GM23338 (cell line): ENCODE measurements at regions not wholly inside any gene's neighbourhood (a gene's known extent, or its start where the extent isn't known, plus 50 kb on each side); places are given as distances from the start of the nearest gene placed in this dataset.

Source experiments
- ATAC-seq: fragments of 200-7000 bp; cut with Tn5 transposase; 3 replicates; pipeline ENCODE4 v1.9.1; 2020
- DNase-seq: peaks from one replicate; pipeline ENCODE4 v3.0.0-alpha.2; 2015; ENCODE audit warnings: low spot score
- H2AFZ ChIP-seq: fragments of 200-600 bp; sonication (generic); 2 replicates; pipeline ENCODE4 v1.8.0; 2016; ENCODE audit warnings: antibody characterized with exemption, mild to moderate bottlenecking, moderate library complexity
- H3F3A ChIP-seq: fragments of 200-600 bp; sonication (generic); replicated peaks from 2 replicates; pipeline ENCODE4 v1.8.0; 2017; ENCODE audit warnings: antibody characterized with exemption, mixed run types, low read depth
- H3K27ac ChIP-seq: fragments of 200-600 bp; sonication (generic); 2 replicates; pipeline ENCODE4 v1.6.1; 2016; ENCODE audit warnings: low read depth
- H3K27me3 ChIP-seq: fragments of 200-600 bp; sonication (generic); 2 replicates; pipeline ENCODE4 v1.8.0; 2016; ENCODE audit warnings: mild to moderate bottlenecking, mixed run types, moderate library complexity; ENCODE audit not compliant: insufficient read depth
- H3K36me3 ChIP-seq: fragments of 200-600 bp; sonication (generic); 2 replicates; pipeline ENCODE4 v1.8.0; 2016; ENCODE audit warnings: mild to moderate bottlenecking; ENCODE audit not compliant: insufficient read depth
- H3K4me1 ChIP-seq: fragments of 200-600 bp; sonication (generic); 2 replicates; pipeline ENCODE4 v1.8.0; 2016; ENCODE audit warnings: mild to moderate bottlenecking, moderate library complexity; ENCODE audit not compliant: insufficient read depth
- H3K4me2 ChIP-seq: fragments of 200-600 bp; sonication (generic); 2 replicates; pipeline ENCODE4 v1.7.1; 2017; ENCODE audit warnings: mixed run types
- H3K4me3 ChIP-seq: fragments of 200-600 bp; sonication (generic); 2 replicates; pipeline ENCODE4 v1.6.1; 2016; ENCODE audit warnings: mixed run types
- H3K79me2 ChIP-seq: fragments of 200-600 bp; sonication (generic); replicated peaks from 2 replicates; pipeline ENCODE4 v1.8.0; 2017; ENCODE audit warnings: mild to moderate bottlenecking; ENCODE audit not compliant: insufficient read depth
- H3K9me2 ChIP-seq: fragments of 200-600 bp; sonication (generic); 2 replicates; pipeline ENCODE4 v1.8.0; 2017; ENCODE audit not compliant: insufficient read depth
- H4K20me1 ChIP-seq: fragments of 200-600 bp; sonication (generic); replicated peaks from 2 replicates; pipeline ENCODE4 v1.8.0; 2017; ENCODE audit warnings: mild to moderate bottlenecking; ENCODE audit not compliant: insufficient read depth
- H3K27ac Mint-ChIP-seq: 2 replicates; pipeline ENCODE4 v1.8.0; 2020; ENCODE audit warnings: inconsistent platforms, mild to moderate bottlenecking, moderate library complexity, mixed read lengths
- H3K27me3 Mint-ChIP-seq: 3 replicates; pipeline ENCODE4 v1.8.0; 2022; ENCODE audit warnings: low read depth, mild to moderate bottlenecking, moderate library complexity, mixed read lengths, inconsistent platforms; ENCODE audit not compliant: insufficient read depth, poor library complexity
- H3K36me3 Mint-ChIP-seq: 3 replicates; pipeline ENCODE4 v1.8.0; 2021; ENCODE audit warnings: low read depth, mild to moderate bottlenecking, inconsistent platforms, moderate library complexity, mixed read lengths
- H3K4me1 Mint-ChIP-seq: 3 replicates; pipeline ENCODE4 v1.8.0; 2020; ENCODE audit warnings: mild to moderate bottlenecking, inconsistent platforms, mixed read lengths
- H3K4me3 Mint-ChIP-seq: 3 replicates; pipeline ENCODE4 v1.8.0; 2021; ENCODE audit warnings: moderate library complexity, mild to moderate bottlenecking, inconsistent platforms, mixed read lengths
- H3K9me3 Mint-ChIP-seq: 3 replicates; pipeline ENCODE4 v1.8.0; 2020; ENCODE audit warnings: moderate library complexity, mild to moderate bottlenecking, inconsistent platforms, mixed read lengths
- CREB1 ChIP-seq: fragments of 250-450 bp; sonication (Bioruptor Pico); IDR thresholded peaks from 2 replicates; pipeline ENCODE4 v1.5.0; 2020; ENCODE audit warnings: low read depth, mild to moderate bottlenecking, moderate library complexity
- ETS1 ChIP-seq: IDR thresholded peaks from 2 replicates; pipeline ENCODE4 v1.6.1; 2016; ENCODE audit warnings: antibody characterized with exemption
- EZH2 ChIP-seq: fragments of 200-600 bp; sonication (generic); IDR thresholded peaks from one replicate; pipeline ENCODE4 v1.8.0; 2017; ENCODE audit warnings: antibody characterized with exemption, mild to moderate bottlenecking, low read depth; ENCODE audit not compliant: unreplicated experiment
- EZH2phosphoT487 ChIP-seq: fragments of 200-600 bp; sonication (generic); IDR thresholded peaks from one replicate; pipeline ENCODE4 v1.8.1; 2018; ENCODE audit warnings: antibody characterized with exemption; ENCODE audit not compliant: unreplicated experiment
- JUNB ChIP-seq: IDR thresholded peaks from one replicate; pipeline ENCODE4 v1.6.1; 2016; ENCODE audit warnings: antibody characterized with exemption; ENCODE audit not compliant: unreplicated experiment
- NANOG ChIP-seq: IDR thresholded peaks from 2 replicates; pipeline ENCODE4 v1.6.1; 2016; ENCODE audit warnings: antibody characterized with exemption, borderline replicate concordance
- POLR2AphosphoS5 ChIP-seq: IDR thresholded peaks from 2 replicates; pipeline ENCODE4 v1.6.1; 2016; ENCODE audit warnings: antibody characterized with exemption, low read depth
- STAT1 ChIP-seq: IDR thresholded peaks from one replicate; pipeline ENCODE4 v1.6.1; 2016; ENCODE audit warnings: antibody characterized with exemption; ENCODE audit not compliant: unreplicated experiment
- ZNF114 ChIP-seq: fragments of 250-450 bp; sonication (Bioruptor Pico); IDR thresholded peaks from 2 replicates; pipeline ENCODE4 v1.5.0; 2020; ENCODE audit warnings: mild to moderate bottlenecking, moderate library complexity
- ZNF331 ChIP-seq: fragments of 250-450 bp; sonication (Bioruptor Pico); IDR thresholded peaks from 2 replicates; pipeline ENCODE4 v1.5.0; 2020; ENCODE audit warnings: low read depth, mild to moderate bottlenecking, moderate library complexity
- TF ChIP-seq, protein P1 (sequence below): IDR thresholded peaks from one replicate; pipeline ENCODE4 v1.6.1; 2018; ENCODE audit warnings: antibody characterized with exemption; ENCODE audit not compliant: unreplicated experiment

- TF ChIP-seq, protein P1, sequence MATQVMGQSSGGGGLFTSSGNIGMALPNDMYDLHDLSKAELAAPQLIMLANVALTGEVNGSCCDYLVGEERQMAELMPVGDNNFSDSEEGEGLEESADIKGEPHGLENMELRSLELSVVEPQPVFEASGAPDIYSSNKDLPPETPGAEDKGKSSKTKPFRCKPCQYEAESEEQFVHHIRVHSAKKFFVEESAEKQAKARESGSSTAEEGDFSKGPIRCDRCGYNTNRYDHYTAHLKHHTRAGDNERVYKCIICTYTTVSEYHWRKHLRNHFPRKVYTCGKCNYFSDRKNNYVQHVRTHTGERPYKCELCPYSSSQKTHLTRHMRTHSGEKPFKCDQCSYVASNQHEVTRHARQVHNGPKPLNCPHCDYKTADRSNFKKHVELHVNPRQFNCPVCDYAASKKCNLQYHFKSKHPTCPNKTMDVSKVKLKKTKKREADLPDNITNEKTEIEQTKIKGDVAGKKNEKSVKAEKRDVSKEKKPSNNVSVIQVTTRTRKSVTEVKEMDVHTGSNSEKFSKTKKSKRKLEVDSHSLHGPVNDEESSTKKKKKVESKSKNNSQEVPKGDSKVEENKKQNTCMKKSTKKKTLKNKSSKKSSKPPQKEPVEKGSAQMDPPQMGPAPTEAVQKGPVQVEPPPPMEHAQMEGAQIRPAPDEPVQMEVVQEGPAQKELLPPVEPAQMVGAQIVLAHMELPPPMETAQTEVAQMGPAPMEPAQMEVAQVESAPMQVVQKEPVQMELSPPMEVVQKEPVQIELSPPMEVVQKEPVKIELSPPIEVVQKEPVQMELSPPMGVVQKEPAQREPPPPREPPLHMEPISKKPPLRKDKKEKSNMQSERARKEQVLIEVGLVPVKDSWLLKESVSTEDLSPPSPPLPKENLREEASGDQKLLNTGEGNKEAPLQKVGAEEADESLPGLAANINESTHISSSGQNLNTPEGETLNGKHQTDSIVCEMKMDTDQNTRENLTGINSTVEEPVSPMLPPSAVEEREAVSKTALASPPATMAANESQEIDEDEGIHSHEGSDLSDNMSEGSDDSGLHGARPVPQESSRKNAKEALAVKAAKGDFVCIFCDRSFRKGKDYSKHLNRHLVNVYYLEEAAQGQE, result no peak
- no peak for TF ChIP-seq POLR2AphosphoS5
- no peak for TF ChIP-seq STAT1
- no peak for TF ChIP-seq ETS1
- TF ChIP-seq JUNB, result no peak
Measured at GRCh38 chr5:8239198-8239597, 370.2 kb downstream of the MTRR start (continued).

- H3K4me3 ChIP-seq, result no peak overlapping the region
- ATAC-seq, result no peak
- H2AFZ ChIP-seq, result no peak overlapping the region
- H3K27ac ChIP-seq, result no peak overlapping the region
- Mint-ChIP-seq H3K27ac (no peak overlapping the region), H3K4me1 (no peaks in the 10 kb centered on the region), H3K36me3 (no peaks in the 10 kb centered on the region), H3K9me3 (no peaks in the 10 kb centered on the region), H3K4me3 (no peak overlapping the region), H3K27me3 (peaks cover 1% of the 10 kb centered on the region)
- no peaks in the 10 kb centered on the region for H3K4me1 ChIP-seq
- H3K9me2 ChIP-seq, result peaks cover 4% of the 10 kb centered on the region; the same call in 1 of the 2 replicates
- no peaks in the 10 kb centered on the region for H4K20me1 ChIP-seq
- DNase-seq, result no peak
- H3K4me2 ChIP-seq, result no peak overlapping the region
- no peaks in the 10 kb centered on the region for H3F3A ChIP-seq
- no peaks in the 10 kb centered on the region for H3K27me3 ChIP-seq
- H3K36me3 ChIP-seq, result no peaks in the 10 kb centered on the region
- TF ChIP-seq POLR2AphosphoS5, result no peak
- TF ChIP-seq ZNF114 (CRISPR knock-in tag), result no peak
- no peak for TF ChIP-seq EZH2
- TF ChIP-seq STAT1, result no peak
- no peak for TF ChIP-seq NANOG
- no peaks in the 10 kb centered on the region for H3K79me2 ChIP-seq
Measured at GRCh38 chr5:8239646-8240045, 370.7 kb downstream of the MTRR start.

- ATAC-seq (no peak), DNase-seq (no peak)
- H3K9me3 Mint-ChIP-seq, result no peaks in the 10 kb centered on the region
- peaks cover 1% of the 10 kb centered on the region for H3K27me3 Mint-ChIP-seq
- Histone ChIP-seq H3K27ac (no peak overlapping the region), H3K79me2 (no peaks in the 10 kb centered on the region), H3K27me3 (no peaks in the 10 kb centered on the region), H3K36me3 (no peaks in the 10 kb centered on the region), H2AFZ (no peak overlapping the region), H3K4me3 (no peak overlapping the region), H3K4me2 (no peak overlapping the region), H3K4me1 (no peaks in the 10 kb centered on the region), H4K20me1 (no peaks in the 10 kb centered on the region), H3F3A (no peaks in the 10 kb centered on the region), H3K9me2 (peaks cover 4% of the 10 kb centered on the region; the same call in 1 of the 2 replicates)
- no peak overlapping the region for H3K27ac Mint-ChIP-seq
- H3K4me3 Mint-ChIP-seq, result no peak overlapping the region
- H3K4me1 Mint-ChIP-seq, result no peaks in the 10 kb centered on the region
- H3K36me3 Mint-ChIP-seq, result no peaks in the 10 kb centered on the region
- no peak for TF ChIP-seq EZH2
- no peak for TF ChIP-seq STAT1
- TF ChIP-seq CREB1 (CRISPR knock-in tag), result no peak
- TF ChIP-seq JUNB, result no peak
- no peak for TF ChIP-seq ZNF114 (CRISPR knock-in tag)
- TF ChIP-seq POLR2AphosphoS5, result no peak
- no peak for TF ChIP-seq NANOG
- no peak for TF ChIP-seq ETS1
- TF ChIP-seq, protein P1, result no peak
- TF ChIP-seq EZH2phosphoT487, result no peak
- TF ChIP-seq ZNF331 (CRISPR knock-in tag), result no peak
Measured at GRCh38 chr5:8241076-8241475, 372.1 kb downstream of the MTRR start.
